ENCODE measurements at regions not wholly inside any gene's neighbourhood (a gene's known extent, or its start where the extent isn't known, plus 50 kb on each side); places are given as distances from the start of the nearest gene placed in this dataset.
A peak's percentile ranks its signal among the peaks of the same experiment; 100 is the strongest.

- CTCF ChIA-PET = no interaction called here
- Histone ChIP-seq H3K9ac (replicated peaks; ENCODE audit: extremely low read depth, insufficient read depth, low read length) (no peak overlapping the region), H3K4me3 (replicated peaks in 1 of 3; ENCODE audit: insufficient read depth in 1 of 3, low read depth in 1 of 3, low read length in 3 of 3) (no peak overlapping the region), H3K27me3 (ENCODE audit: control insufficient read depth in 2 of 2, insufficient read depth in 2 of 2, low read length in 2 of 2) (no peaks in the 10 kb centered on the region), H3K27ac (ENCODE audit: insufficient read depth, low read depth, low read length) (no peak overlapping the region), H3K4me1 (ENCODE audit: control insufficient read depth, extremely low read depth, insufficient read depth, low read length) (no peaks in the 10 kb centered on the region), H4K20me1 (replicated peaks; ENCODE audit: control insufficient read depth, extremely low read depth, insufficient read depth, low read length) (no peaks in the 10 kb centered on the region), H2AFZ (ENCODE audit: low read depth, low read length) (no peak overlapping the region), H3K9me1 (replicated peaks; ENCODE audit: control insufficient read depth, extremely low read depth, insufficient read depth, low read length) (no peaks in the 10 kb centered on the region), H3K36me3 (ENCODE audit: control insufficient read depth in 2 of 2, extremely low read depth in 1 of 2, insufficient read depth in 2 of 2, low read length in 2 of 2) (no peaks in the 10 kb centered on the region), H3K4me2 (ENCODE audit: insufficient read depth, low read length) (no peak overlapping the region), H3K9me3 (replicated peaks; ENCODE audit: control insufficient read depth, insufficient read depth, low read length) (no peaks in the 10 kb centered on the region), H3K79me2 (ENCODE audit: control insufficient read depth, insufficient read depth, low read length) (no peaks in the 10 kb centered on the region)
- dilution Hi-C loops (cut with MboI; ENCODE audit: extremely low pct_ligation_motif_present, low sequenced_read_pairs) (no loop called here), intact Hi-C loops (cut with micrococcal nuclease) (no loop called here)
- no peak for DNase-seq (ENCODE audit: low read depth, low spot score)
- no TSS peak for BruUV-seq (replicated peaks)
- no peak for TF ChIP-seq POLR2A (IDR thresholded peaks at IDR 0.05; ENCODE audit: low read depth, low read length)
- no peak for TF ChIP-seq FOS (IDR thresholded peaks at IDR 0.05; ENCODE audit: borderline replicate concordance, insufficient read depth, low read length)
- peak; percentile 22 for TF ChIP-seq JUN (IDR thresholded peaks at IDR 0.05; ENCODE audit: borderline replicate concordance, insufficient read depth, insufficient read length, low read depth)
- TF ChIP-seq MAX (IDR thresholded peaks at IDR 0.05; ENCODE audit: insufficient read depth, insufficient read length) = no peak
- no peak for FAIRE-seq
- POLR2A ChIA-PET = no interaction called here
These were observed 279.5 kb downstream of the ZNF326 start for GRCh38 chr1:90274376-90274775.

DNA sequence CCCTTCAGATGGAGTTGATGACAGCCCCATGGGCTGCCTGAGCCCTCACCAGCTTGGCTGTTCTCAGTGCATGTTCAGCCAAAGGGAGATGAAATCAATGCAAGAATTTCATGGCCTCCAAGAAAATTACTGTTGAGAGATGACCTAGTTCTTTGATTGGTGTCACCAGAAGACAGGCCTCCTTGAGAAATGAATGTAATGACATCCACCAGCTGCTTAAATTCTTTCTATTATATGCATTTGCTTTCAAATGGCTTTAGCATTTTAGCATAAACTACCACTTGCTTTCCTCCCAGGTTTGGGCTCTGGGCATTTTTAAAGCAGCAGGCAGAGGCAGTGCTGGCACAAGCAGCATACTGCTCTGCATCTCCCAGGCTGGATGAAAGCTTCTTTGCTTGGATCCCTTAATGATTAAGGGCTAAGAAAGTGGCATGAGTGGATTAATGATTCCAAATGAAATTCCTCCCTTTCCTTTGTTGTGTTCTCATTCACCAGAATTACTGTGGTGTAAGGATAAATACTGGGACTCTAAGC, 278.4 kb downstream of the ZNF326 start:
- dilution Hi-C loops (cut with MboI; ENCODE audit: extremely low pct_ligation_motif_present, low sequenced_read_pairs) = no loop called here
- Histone ChIP-seq H3K4me3 (replicated peaks in 1 of 3; ENCODE audit: insufficient read depth in 1 of 3, low read depth in 1 of 3, low read length in 3 of 3) (no peak overlapping the region), H3K4me2 (ENCODE audit: insufficient read depth, low read length) (no peak overlapping the region), H3K79me2 (ENCODE audit: control insufficient read depth, insufficient read depth, low read length) (no peaks in the 10 kb centered on the region), H3K27ac (ENCODE audit: insufficient read depth, low read depth, low read length) (no peak overlapping the region), H3K4me1 (ENCODE audit: control insufficient read depth, extremely low read depth, insufficient read depth, low read length) (no peaks in the 10 kb centered on the region), H3K9ac (replicated peaks; ENCODE audit: extremely low read depth, insufficient read depth, low read length) (no peak overlapping the region), H3K36me3 (ENCODE audit: control insufficient read depth in 2 of 2, extremely low read depth in 1 of 2, insufficient read depth in 2 of 2, low read length in 2 of 2) (no peaks in the 10 kb centered on the region), H3K27me3 (ENCODE audit: control insufficient read depth in 2 of 2, insufficient read depth in 2 of 2, low read length in 2 of 2) (no peaks in the 10 kb centered on the region), H2AFZ (ENCODE audit: low read depth, low read length) (no peak overlapping the region), H4K20me1 (replicated peaks; ENCODE audit: control insufficient read depth, extremely low read depth, insufficient read depth, low read length) (no peaks in the 10 kb centered on the region), H3K9me1 (replicated peaks; ENCODE audit: control insufficient read depth, extremely low read depth, insufficient read depth, low read length) (no peaks in the 10 kb centered on the region), H3K9me3 (replicated peaks; ENCODE audit: control insufficient read depth, insufficient read depth, low read length) (no peaks in the 10 kb centered on the region)
- TF ChIP-seq GATA2 (IDR thresholded peaks at IDR 0.05; ENCODE audit: insufficient read depth, insufficient read length, low read depth, low read length) = no peak
- no peak for TF ChIP-seq POLR2A (IDR thresholded peaks at IDR 0.05; ENCODE audit: low read depth, low read length)
- no peak for TF ChIP-seq MYC (IDR thresholded peaks at IDR 0.05; ENCODE audit: low read depth, low read length)
- TF ChIP-seq MAX (IDR thresholded peaks at IDR 0.05; ENCODE audit: insufficient read depth, insufficient read length) = no peak
- TF ChIP-seq, protein P1, sequence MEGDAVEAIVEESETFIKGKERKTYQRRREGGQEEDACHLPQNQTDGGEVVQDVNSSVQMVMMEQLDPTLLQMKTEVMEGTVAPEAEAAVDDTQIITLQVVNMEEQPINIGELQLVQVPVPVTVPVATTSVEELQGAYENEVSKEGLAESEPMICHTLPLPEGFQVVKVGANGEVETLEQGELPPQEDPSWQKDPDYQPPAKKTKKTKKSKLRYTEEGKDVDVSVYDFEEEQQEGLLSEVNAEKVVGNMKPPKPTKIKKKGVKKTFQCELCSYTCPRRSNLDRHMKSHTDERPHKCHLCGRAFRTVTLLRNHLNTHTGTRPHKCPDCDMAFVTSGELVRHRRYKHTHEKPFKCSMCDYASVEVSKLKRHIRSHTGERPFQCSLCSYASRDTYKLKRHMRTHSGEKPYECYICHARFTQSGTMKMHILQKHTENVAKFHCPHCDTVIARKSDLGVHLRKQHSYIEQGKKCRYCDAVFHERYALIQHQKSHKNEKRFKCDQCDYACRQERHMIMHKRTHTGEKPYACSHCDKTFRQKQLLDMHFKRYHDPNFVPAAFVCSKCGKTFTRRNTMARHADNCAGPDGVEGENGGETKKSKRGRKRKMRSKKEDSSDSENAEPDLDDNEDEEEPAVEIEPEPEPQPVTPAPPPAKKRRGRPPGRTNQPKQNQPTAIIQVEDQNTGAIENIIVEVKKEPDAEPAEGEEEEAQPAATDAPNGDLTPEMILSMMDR (IDR thresholded peaks at IDR 0.05; ENCODE audit: extremely low read depth in 1 of 2, insufficient read depth in 1 of 2, low read depth in 1 of 2, low read length in 2 of 2) = no peak
- no peak for TF ChIP-seq FOS (IDR thresholded peaks at IDR 0.05; ENCODE audit: borderline replicate concordance, insufficient read depth, low read length)
- TF ChIP-seq JUN (IDR thresholded peaks at IDR 0.05; ENCODE audit: borderline replicate concordance, insufficient read depth, insufficient read length, low read depth) = no peak
- TF ChIP-seq POLR2AphosphoS5 (IDR thresholded peaks at IDR 0.05; ENCODE audit: insufficient read depth, low read depth, low read length) = no peak
- no peak for TF ChIP-seq EZH2 (IDR thresholded peaks at IDR 0.05; ENCODE audit: borderline replicate concordance, low read depth, low read length, severe bottlenecking)
- ChIA-PET POLR2A (no interaction called here), CTCF (no interaction called here)
- intact Hi-C loops (cut with micrococcal nuclease) = no loop called here
- DNase-seq (ENCODE audit: low read depth, low spot score) (no peak), FAIRE-seq (no peak)
- no TSS peak for BruUV-seq (replicated peaks)

Data from endothelial cell of umbilical vein (primary cell).